DOHH2 (cell line): ENCODE measurements at regions not wholly inside any gene's neighbourhood (a gene's known extent, or its start where the extent isn't known, plus 50 kb on each side); places are given as distances from the start of the nearest gene placed in this dataset.

Experiments
- H3F3A ChIP-seq: fragments of 200-600 bp; sonication (generic), shearing (Covaris generic); 2 replicates; pipeline ENCODE4 v1.6.0; 2016; ENCODE audit warnings: antibody characterized with exemption, mild to moderate bottlenecking; ENCODE audit not compliant: control insufficient read depth, insufficient read depth
- H3K27ac ChIP-seq: fragments of 200-600 bp; sonication (generic); 2 replicates; pipeline ENCODE4 v1.5.1; 2014; ENCODE audit warnings: low read depth, mild to moderate bottlenecking, low read length, moderate library complexity
- H3K27me3 ChIP-seq: fragments of 200-600 bp; sonication (generic); 2 replicates; pipeline ENCODE4 v1.6.1; 2014; ENCODE audit warnings: mild to moderate bottlenecking, low read length, mixed read lengths; ENCODE audit not compliant: control insufficient read depth
- H3K36me3 ChIP-seq: fragments of 200-600 bp; sonication (generic); 2 replicates; pipeline ENCODE4 v1.6.1; 2014; ENCODE audit warnings: mild to moderate bottlenecking, low read length, moderate library complexity, mixed read lengths; ENCODE audit not compliant: control insufficient read depth
- H3K4me1 ChIP-seq: fragments of 200-600 bp; sonication (generic); 2 replicates; pipeline ENCODE4 v1.6.1; 2014; ENCODE audit warnings: mild to moderate bottlenecking, low read length, mixed read lengths; ENCODE audit not compliant: control insufficient read depth
- H3K4me2 ChIP-seq: fragments of 200-600 bp; sonication (generic); 2 replicates; pipeline ENCODE4 v1.6.0; 2014; ENCODE audit warnings: mild to moderate bottlenecking, low read length, moderate library complexity
- H3K4me3 ChIP-seq: fragments of 200-600 bp; sonication (generic); 2 replicates; pipeline ENCODE4 v1.5.1; 2014; ENCODE audit warnings: mild to moderate bottlenecking, low read length, mixed read lengths
- H3K79me2 ChIP-seq: fragments of 200-600 bp; sonication (generic); 2 replicates; pipeline ENCODE4 v1.6.1; 2014; ENCODE audit warnings: mild to moderate bottlenecking, low read length, mixed read lengths; ENCODE audit not compliant: control insufficient read depth
- H3K9me2 ChIP-seq: fragments of 200-600 bp; sonication (generic); replicated peaks from 2 replicates; pipeline ENCODE4 v1.6.1; 2014; ENCODE audit warnings: mild to moderate bottlenecking, low read length, mixed read lengths; ENCODE audit not compliant: control insufficient read depth
- H3K9me3 ChIP-seq: fragments of 200-600 bp; sonication (generic); 2 replicates; pipeline ENCODE4 v1.6.1; 2014; ENCODE audit warnings: antibody characterized with exemption, low read length, mixed read lengths; ENCODE audit not compliant: control insufficient read depth, insufficient read depth
- H4K20me1 ChIP-seq: fragments of 200-600 bp; sonication (generic); 2 replicates; pipeline ENCODE4 v1.6.0; 2014; ENCODE audit warnings: low read depth, mild to moderate bottlenecking, antibody characterized with exemption, low read length, moderate library complexity; ENCODE audit not compliant: control insufficient read depth, insufficient read depth
- EZH2phosphoT487 ChIP-seq: fragments of 200-600 bp; sonication (generic); IDR thresholded peaks from 2 replicates; pipeline ENCODE4 v1.6.1; 2017; ENCODE audit warnings: borderline replicate concordance, mild to moderate bottlenecking, antibody characterized with exemption, low read length, moderate library complexity, mixed read lengths
- TF ChIP-seq, protein P1 (sequence below): fragments of 200-600 bp; sonication (generic); IDR thresholded peaks from one replicate; pipeline ENCODE4 v1.5.1; 2014; ENCODE audit warnings: antibody characterized with exemption, mild to moderate bottlenecking, low read depth, low read length; ENCODE audit not compliant: poor library complexity, severe bottlenecking

DNA sequence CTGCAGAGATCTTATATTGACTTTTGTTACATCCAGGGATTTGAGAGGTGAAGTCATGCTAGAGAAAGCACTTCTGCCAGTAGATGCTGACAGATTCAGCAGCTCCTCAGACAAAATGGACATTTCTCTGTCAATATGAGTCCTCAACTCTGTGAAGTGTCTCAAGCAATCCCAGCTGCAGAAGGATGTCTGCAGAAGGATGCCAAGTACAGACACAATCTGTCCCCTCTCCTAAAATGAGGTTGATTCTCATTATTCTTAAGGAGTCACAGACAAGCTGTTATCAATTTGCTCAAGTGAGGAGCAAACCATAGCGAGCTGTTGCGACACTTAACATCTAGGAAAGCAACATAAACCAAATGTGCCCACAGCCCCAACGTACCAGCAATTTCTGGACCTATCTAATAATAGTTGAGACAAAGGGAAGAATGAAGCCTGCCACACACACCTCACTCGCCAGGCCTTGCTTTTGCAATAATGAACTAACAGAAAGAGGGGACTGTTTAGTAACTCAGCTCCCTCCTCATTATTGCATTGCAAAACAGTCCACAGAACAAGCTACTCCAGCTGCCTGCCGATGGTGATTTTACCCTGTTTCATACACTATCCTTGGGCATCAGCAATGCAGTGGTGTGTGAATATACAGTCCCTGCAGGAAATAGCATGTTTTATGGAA is 364.2 kb upstream of the PDE4D start:
- H3K4me1 ChIP-seq = no peaks in the 10 kb centered on the region
- H4K20me1 ChIP-seq = no peaks in the 10 kb centered on the region
- H3K4me3 ChIP-seq = no peak overlapping the region
- 0 out of 2 replicates have a peak, but pooled peaks cover 4% of the 10 kb centered on the region for H3K27me3 ChIP-seq
- H3K9me3 ChIP-seq = no peaks in the 10 kb centered on the region
- no peak overlapping the region for H3K4me2 ChIP-seq
- no peak overlapping the region for H3K27ac ChIP-seq
- H3F3A ChIP-seq = no peaks in the 10 kb centered on the region
- TF ChIP-seq, protein P1, sequence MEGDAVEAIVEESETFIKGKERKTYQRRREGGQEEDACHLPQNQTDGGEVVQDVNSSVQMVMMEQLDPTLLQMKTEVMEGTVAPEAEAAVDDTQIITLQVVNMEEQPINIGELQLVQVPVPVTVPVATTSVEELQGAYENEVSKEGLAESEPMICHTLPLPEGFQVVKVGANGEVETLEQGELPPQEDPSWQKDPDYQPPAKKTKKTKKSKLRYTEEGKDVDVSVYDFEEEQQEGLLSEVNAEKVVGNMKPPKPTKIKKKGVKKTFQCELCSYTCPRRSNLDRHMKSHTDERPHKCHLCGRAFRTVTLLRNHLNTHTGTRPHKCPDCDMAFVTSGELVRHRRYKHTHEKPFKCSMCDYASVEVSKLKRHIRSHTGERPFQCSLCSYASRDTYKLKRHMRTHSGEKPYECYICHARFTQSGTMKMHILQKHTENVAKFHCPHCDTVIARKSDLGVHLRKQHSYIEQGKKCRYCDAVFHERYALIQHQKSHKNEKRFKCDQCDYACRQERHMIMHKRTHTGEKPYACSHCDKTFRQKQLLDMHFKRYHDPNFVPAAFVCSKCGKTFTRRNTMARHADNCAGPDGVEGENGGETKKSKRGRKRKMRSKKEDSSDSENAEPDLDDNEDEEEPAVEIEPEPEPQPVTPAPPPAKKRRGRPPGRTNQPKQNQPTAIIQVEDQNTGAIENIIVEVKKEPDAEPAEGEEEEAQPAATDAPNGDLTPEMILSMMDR = no peak
- TF ChIP-seq EZH2phosphoT487 = no peak
- no peaks in the 10 kb centered on the region for H3K36me3 ChIP-seq
- H3K79me2 ChIP-seq = no peaks in the 10 kb centered on the region
- no peaks in the 10 kb centered on the region for H3K9me2 ChIP-seq

DNA sequence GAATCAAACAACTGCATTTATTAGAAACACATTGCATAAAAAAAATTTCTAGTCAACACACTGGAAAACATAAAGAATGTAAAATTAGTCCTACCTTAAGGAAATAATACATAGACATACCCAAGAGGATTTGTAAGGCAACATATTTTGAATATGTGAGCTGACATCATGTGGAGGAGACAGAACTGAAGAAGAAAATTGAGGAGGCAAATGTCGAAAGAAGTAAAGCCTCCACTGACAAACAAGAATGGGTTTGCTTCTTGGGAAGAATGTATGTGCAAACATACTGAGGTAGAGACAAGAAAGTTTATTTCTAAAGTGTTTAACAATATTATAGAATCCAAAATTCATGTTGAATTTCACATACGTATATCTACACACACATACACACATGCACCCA is 363.0 kb upstream of the PDE4D start:
- 0 out of 2 replicates have a peak, but pooled peaks cover 4% of the 10 kb centered on the region for H3K27me3 ChIP-seq
- TF ChIP-seq, protein P1 = no peak
- TF ChIP-seq EZH2phosphoT487 = no peak
- H3K27ac ChIP-seq = no peak overlapping the region
- no peaks in the 10 kb centered on the region for H3K9me2 ChIP-seq
- H3K9me3 ChIP-seq = no peaks in the 10 kb centered on the region
- H3K4me3 ChIP-seq = no peak overlapping the region
- H3F3A ChIP-seq = no peaks in the 10 kb centered on the region
- no peaks in the 10 kb centered on the region for H3K36me3 ChIP-seq
- no peaks in the 10 kb centered on the region for H4K20me1 ChIP-seq
- H3K4me1 ChIP-seq = no peaks in the 10 kb centered on the region
- no peaks in the 10 kb centered on the region for H3K79me2 ChIP-seq
- no peak overlapping the region for H3K4me2 ChIP-seq

DNA sequence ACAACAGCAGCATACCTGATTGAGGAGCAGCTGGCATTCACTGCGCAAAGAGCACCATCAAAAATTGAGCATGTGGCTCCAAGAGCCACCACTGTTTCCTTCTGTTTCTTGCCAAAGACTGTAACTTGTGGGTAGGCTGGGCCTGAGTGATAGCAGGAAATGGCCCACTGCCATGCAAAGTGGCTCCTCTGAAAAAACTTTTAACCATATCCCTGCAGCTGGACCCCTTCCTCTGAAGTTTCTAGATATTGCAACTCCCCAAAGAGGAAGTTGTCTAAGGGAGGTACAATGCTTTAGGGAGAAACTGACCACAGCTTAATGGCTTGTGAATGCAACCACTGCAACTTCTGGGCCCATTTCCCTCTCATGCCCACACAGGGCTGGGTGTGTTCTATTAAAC is 355.4 kb upstream of the PDE4D start:
- TF ChIP-seq, protein P1 = no peak
- no peak for TF ChIP-seq EZH2phosphoT487
- Histone ChIP-seq H4K20me1 (no peaks in the 10 kb centered on the region), H3K79me2 (no peaks in the 10 kb centered on the region), H3K4me3 (peak overlapping the region; percentile 11), H3F3A (no peaks in the 10 kb centered on the region), H3K9me3 (no peaks in the 10 kb centered on the region), H3K36me3 (no peaks in the 10 kb centered on the region), H3K4me1 (peaks cover 19% of the 10 kb centered on the region), H3K27me3 (no peaks in the 10 kb centered on the region), H3K4me2 (peak overlapping the region; percentile 48), H3K9me2 (no peaks in the 10 kb centered on the region), H3K27ac (0 out of 2 replicates have a peak overlapping the region, but pooled peaks have one; percentile 22)
